Endothelial cell of umbilical vein (primary cell): ENCODE measurements at regions not wholly inside any gene's neighbourhood (a gene's known extent, or its start where the extent isn't known, plus 50 kb on each side); places are given as distances from the start of the nearest gene placed in this dataset.

Experiments used
- BruUV-seq: library from RNA; stranded (reverse); fragments of 400-500 nt; replicated peaks from 2 replicates; lab custom pipeline; 2021; lab: Mats Ljungman, UMichigan
- CTCF ChIA-PET: fragments of 300-600, 350-600 bp; sonication (Branson Sonifier 250); formaldehyde crosslinking; loops from one replicate; lab custom pipeline; 2021; ENCODE audit warnings: antibody characterized with exemption, inconsistent platforms; lab: Charles Lee
- POLR2A ChIA-PET: fragments of 300-600, 350-600 bp; sonication (Branson Sonifier 250); formaldehyde crosslinking; loops from one replicate; lab custom pipeline; 2021; ENCODE audit warnings: antibody characterized with exemption, inconsistent platforms; lab: Charles Lee
- DNase-seq: peaks from one replicate; pipeline ENCODE4 v3.0.0-alpha.2; 2011; ENCODE audit warnings: low read depth, low spot score
- FAIRE-seq: peaks from 2 replicates; lab custom pipeline; 2011; peaks lifted over from hg19 to GRCh38; lab: Jason Lieb, UNC
- H2AFZ ChIP-seq: 2 replicates; pipeline ENCODE4 v1.6.0; 2012; ENCODE audit warnings: low read depth, low read length, control low read depth, inconsistent platforms
- H3K27ac ChIP-seq: 2 replicates; pipeline ENCODE4 v1.5.1; 2011; ENCODE audit warnings: low read depth, mild to moderate bottlenecking, control low read depth, low read length, moderate library complexity; ENCODE audit not compliant: insufficient read depth
- H3K27me3 ChIP-seq, 2 experiments: 2 replicates each; pipeline versions ENCODE4 v1.6.0 to v1.6.1; 2011; ENCODE audit warnings: low read length in 2 of 2, mixed read lengths in 1 of 2; ENCODE audit not compliant: control insufficient read depth in 2 of 2, insufficient read depth in 2 of 2
- H3K36me3 ChIP-seq, 2 experiments: 2 replicates in 1 of 2; 3 replicates in 1 of 2; pipeline ENCODE4 v1.5.1; 2011; ENCODE audit warnings: low read length in 2 of 2, mild to moderate bottlenecking in 1 of 2, moderate library complexity in 1 of 2; ENCODE audit not compliant: control insufficient read depth in 2 of 2, insufficient read depth in 2 of 2; ENCODE audit errors: extremely low read depth in 1 of 2
- H3K4me1 ChIP-seq: 3 replicates; pipeline ENCODE4 v1.5.1; 2011; ENCODE audit warnings: mild to moderate bottlenecking, low read length; ENCODE audit not compliant: control insufficient read depth, insufficient read depth; ENCODE audit errors: extremely low read depth
- H3K4me2 ChIP-seq: 2 replicates; pipeline ENCODE4 v1.6.1; 2011; ENCODE audit warnings: low read length, control low read depth, mixed read lengths; ENCODE audit not compliant: insufficient read depth
- H3K4me3 ChIP-seq, 3 experiments: fragments of 200-600 bp in 1 of 3; sonication (generic), shearing (Covaris generic) in 1 of 3; replicated peaks in 1 of 3; 2 replicates each; pipeline ENCODE4 v1.5.1; 2011 to 2016; ENCODE audit warnings: control low read depth in 3 of 3, low read length in 3 of 3, mild to moderate bottlenecking in 2 of 3, inconsistent platforms in 1 of 3, low read depth in 1 of 3, moderate library complexity in 1 of 3; ENCODE audit not compliant: insufficient read depth in 1 of 3
- H3K79me2 ChIP-seq: 2 replicates; pipeline ENCODE4 v1.6.0; 2012; ENCODE audit warnings: low read length, inconsistent platforms; ENCODE audit not compliant: control insufficient read depth, insufficient read depth
- H3K9ac ChIP-seq: replicated peaks from 2 replicates; pipeline ENCODE3; 2011; ENCODE audit warnings: low read length, control low read depth; ENCODE audit not compliant: insufficient read depth; ENCODE audit errors: extremely low read depth
- H3K9me1 ChIP-seq: replicated peaks from 3 replicates; pipeline ENCODE4 v1.6.0; 2011; ENCODE audit warnings: mild to moderate bottlenecking, low read length; ENCODE audit not compliant: control insufficient read depth, insufficient read depth; ENCODE audit errors: extremely low read depth
- H3K9me3 ChIP-seq: replicated peaks from 2 replicates; pipeline ENCODE4 v1.5.1; 2012; ENCODE audit warnings: low read length, inconsistent platforms; ENCODE audit not compliant: control insufficient read depth, insufficient read depth
- H4K20me1 ChIP-seq: replicated peaks from 2 replicates; pipeline ENCODE3; 2011; ENCODE audit warnings: mild to moderate bottlenecking, low read length; ENCODE audit not compliant: control insufficient read depth, insufficient read depth; ENCODE audit errors: extremely low read depth
- CTCF ChIP-seq, 2 donors: IDR thresholded peaks; 1 replicate in 1 of 2; 2 replicates in 1 of 2; pipeline ENCODE4 v1.5.1; 2011; ENCODE audit warnings: low read length in 2 of 2, mild to moderate bottlenecking in 2 of 2, moderate library complexity in 2 of 2, control low read depth in 1 of 2, inconsistent platforms in 1 of 2, low read depth in 1 of 2; ENCODE audit not compliant: insufficient read depth in 1 of 2; ENCODE audit errors: extremely low read depth in 1 of 2
- EZH2 ChIP-seq: IDR thresholded peaks from 2 replicates; pipeline ENCODE4 v1.6.1; 2012; ENCODE audit warnings: borderline replicate concordance, low read depth, mild to moderate bottlenecking, moderate library complexity, low read length, inconsistent platforms; ENCODE audit not compliant: severe bottlenecking
- FOS ChIP-seq: IDR thresholded peaks from 2 replicates; pipeline ENCODE4 v1.6.1; 2011; ENCODE audit warnings: mild to moderate bottlenecking, low read length, moderate library complexity, borderline replicate concordance; ENCODE audit not compliant: insufficient read depth
- GATA2 ChIP-seq: IDR thresholded peaks from 2 replicates; pipeline ENCODE4 v1.7.0; 2011; ENCODE audit warnings: low read depth, mild to moderate bottlenecking, moderate library complexity, mixed read lengths, low read length; ENCODE audit not compliant: insufficient read length, insufficient read depth
- JUN ChIP-seq: IDR thresholded peaks from 2 replicates; pipeline ENCODE4 v1.6.1; 2011; ENCODE audit warnings: borderline replicate concordance, low read depth; ENCODE audit not compliant: insufficient read length, insufficient read depth
- MYC ChIP-seq: IDR thresholded peaks from one replicate; pipeline ENCODE4 v1.6.1; 2011; ENCODE audit warnings: mild to moderate bottlenecking, low read depth, low read length
- POLR2A ChIP-seq: IDR thresholded peaks from 2 replicates; pipeline ENCODE4 v1.6.1; 2012; ENCODE audit warnings: low read depth, mild to moderate bottlenecking, control low read depth, low read length
- POLR2AphosphoS5 ChIP-seq: IDR thresholded peaks from 2 replicates; pipeline ENCODE4 v1.6.1; 2012; ENCODE audit warnings: low read depth, mild to moderate bottlenecking, control low read depth, low read length, moderate library complexity; ENCODE audit not compliant: insufficient read depth
- dilution Hi-C: fragments of 300-500 bp; cut with MboI; formaldehyde crosslinking; loops from one replicate; pipeline ENCODE4 v1.15.0; 2019; ENCODE audit warnings: low sequenced_read_pairs; ENCODE audit not compliant: extremely low pct_ligation_motif_present
- intact Hi-C: fragments of 100-400 bp; cut with micrococcal nuclease; formaldehyde crosslinking; loops from one replicate; pipeline ENCODE4 v1.10.0; 2022
- TF ChIP-seq, protein P1 (sequence below): IDR thresholded peaks from 2 replicates; pipeline ENCODE4 v1.6.1; 2011; ENCODE audit not compliant: insufficient read depth, insufficient read length

DNA sequence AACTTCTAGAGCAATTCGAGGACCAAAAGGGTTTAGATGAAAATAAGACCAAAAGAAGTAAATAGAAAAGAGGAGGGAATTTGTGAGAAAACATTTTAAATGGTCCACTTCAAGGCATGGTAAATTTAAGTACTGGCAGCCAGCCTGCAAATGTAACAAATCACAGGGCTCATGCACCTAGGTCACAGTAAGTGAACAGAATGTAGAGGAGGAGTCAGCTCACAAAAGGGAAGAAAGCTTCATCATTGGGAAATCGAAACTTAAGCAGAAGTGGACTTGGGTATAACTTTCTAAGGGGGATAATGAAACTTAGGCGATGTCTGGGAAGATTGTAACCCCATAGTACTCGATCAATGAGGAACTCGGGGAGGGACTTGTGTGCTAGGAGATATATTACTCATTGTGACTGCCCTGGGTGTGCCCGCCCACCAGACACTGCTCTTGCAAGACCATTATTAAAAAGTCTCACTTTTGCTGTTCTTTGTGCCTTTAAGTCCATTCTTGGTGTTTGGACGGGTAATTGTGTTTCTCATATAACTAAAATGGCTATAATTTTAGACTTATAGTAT is 1053.6 kb upstream of the MIR17HG start:
- CTCF ChIA-PET, result no interaction called here
- TF ChIP-seq GATA2, result no peak
- no peak for TF ChIP-seq JUN
- TF ChIP-seq FOS, result no peak
- no peak for TF ChIP-seq CTCF (IDR thresholded peaks at IDR 0.05; ENCODE audit: extremely low read depth in 1 of 2, insufficient read depth in 1 of 2, low read depth in 1 of 2, low read length in 2 of 2)
- no peak for TF ChIP-seq EZH2
- TF ChIP-seq POLR2AphosphoS5, result no peak
- no peak for TF ChIP-seq MYC
- TF ChIP-seq POLR2A, result no peak
- TF ChIP-seq, protein P1, sequence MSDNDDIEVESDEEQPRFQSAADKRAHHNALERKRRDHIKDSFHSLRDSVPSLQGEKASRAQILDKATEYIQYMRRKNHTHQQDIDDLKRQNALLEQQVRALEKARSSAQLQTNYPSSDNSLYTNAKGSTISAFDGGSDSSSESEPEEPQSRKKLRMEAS, result no peak
- intact Hi-C loops, result no loop called here
- no peak overlapping the region for H3K9ac ChIP-seq
- H2AFZ ChIP-seq, result no peak overlapping the region
- no peak overlapping the region for H3K4me2 ChIP-seq
- FAIRE-seq (no peak), DNase-seq (no peak)
- dilution Hi-C loops, result no loop called here
- H3K4me3 ChIP-seq, result no peak overlapping the region
- H4K20me1 ChIP-seq, result no peaks in the 10 kb centered on the region
- no peaks in the 10 kb centered on the region for H3K9me1 ChIP-seq
- H3K27ac ChIP-seq, result no peak overlapping the region
- POLR2A ChIA-PET, result no interaction called here
- no peaks in the 10 kb centered on the region for H3K9me3 ChIP-seq
- H3K4me1 ChIP-seq, result no peaks in the 10 kb centered on the region
- no peaks in the 10 kb centered on the region for H3K36me3 ChIP-seq
- H3K27me3 ChIP-seq, result no peaks in the 10 kb centered on the region
- no peaks in the 10 kb centered on the region for H3K79me2 ChIP-seq
- no TSS peak for BruUV-seq
